ENCODE measurements at regions not wholly inside any gene's neighbourhood (a gene's known extent, or its start where the extent isn't known, plus 50 kb on each side); places are given as distances from the start of the nearest gene placed in this dataset.

DNA sequence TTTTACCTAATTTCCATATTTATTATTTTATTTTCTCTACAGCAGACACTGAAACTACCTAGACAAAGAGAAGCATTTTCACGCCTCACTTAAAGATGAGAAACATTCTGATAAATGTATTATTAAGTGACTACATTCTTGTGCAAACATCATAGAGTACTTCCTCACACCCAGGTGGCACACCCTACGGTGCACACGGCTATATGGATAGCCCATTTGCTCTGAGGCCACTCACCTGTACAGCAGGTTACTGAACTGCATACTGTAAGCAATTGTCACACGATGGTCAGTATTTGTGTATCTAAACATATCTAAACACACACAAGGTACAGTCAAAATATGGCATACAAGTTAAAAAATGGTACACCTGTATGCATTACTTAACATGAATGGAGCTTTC, 481.4 kb downstream of the CMPK2 start:
- no peak for DNase-seq (ENCODE audit: extremely low spot score)
- Histone ChIP-seq H3K4me3 (no peak overlapping the region), H3K36me3 (no peaks in the 10 kb centered on the region), H3K4me1 (no peaks in the 10 kb centered on the region), H3K27me3 (no peaks in the 10 kb centered on the region), H3K9me3 (no peaks in the 10 kb centered on the region), H3K27ac (replicated peaks in 1 of 4) (no peak overlapping the region)
- 78% methylated on average over 4 of the region's 4 CpGs for WGBS
- intact Hi-C loops (cut with DNase I): no loop called here
- TF ChIP-seq CTCF (IDR thresholded peaks at IDR 0.05) (no peak), EP300 (IDR thresholded peaks at IDR 0.05) (no peak), POLR2A (IDR thresholded peaks at IDR 0.05; ENCODE audit: low read depth) (no peak), POLR2AphosphoS5 (IDR thresholded peaks at IDR 0.05) (no peak)

- Histone ChIP-seq H3K4me1 (no peaks in the 10 kb centered on the region), H3K27ac (replicated peaks in 1 of 4) (no peak overlapping the region), H3K9me3 (peaks cover 0 to 5% (median 0%) of the 10 kb centered on the region in 4 donors), H3K27me3 (no peaks in the 10 kb centered on the region), H3K36me3 (no peaks in the 10 kb centered on the region), H3K4me3 (no peak overlapping the region)
- WGBS: 89% methylated on average over 10 of the region's 10 CpGs
- TF ChIP-seq POLR2A (IDR thresholded peaks at IDR 0.05; ENCODE audit: low read depth) (no peak), EP300 (IDR thresholded peaks at IDR 0.05) (no peak)
- intact Hi-C loops (cut with DNase I): no loop called here
- DNase-seq (ENCODE audit: extremely low spot score): no peak
Measured at GRCh38 chr2:6392354-6392753, 473.4 kb downstream of the CMPK2 start.

DNA sequence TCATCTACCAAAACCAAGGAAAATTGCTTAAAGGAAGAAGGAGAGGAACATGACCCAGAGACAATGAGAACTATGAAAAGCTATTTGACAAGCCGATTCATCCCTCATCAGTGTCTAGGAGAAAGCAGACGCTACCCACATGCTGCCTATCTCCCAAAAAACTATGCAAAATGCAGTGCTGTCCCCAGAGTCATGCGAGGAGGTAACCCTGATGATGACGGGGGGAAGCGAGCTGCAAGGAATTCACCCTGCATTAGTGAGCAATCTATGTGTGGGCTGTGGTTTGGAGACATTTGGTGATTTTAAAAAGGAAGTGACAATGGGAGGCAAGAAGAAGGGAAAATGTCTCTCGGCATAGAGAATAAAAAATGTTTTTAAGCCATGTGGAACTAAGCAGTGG, 472.7 kb downstream of the CMPK2 start:
- intact Hi-C loops (cut with DNase I): no loop called here
- Histone ChIP-seq H3K36me3 (no peaks in the 10 kb centered on the region), H3K4me3 (no peak overlapping the region), H3K4me1 (no peaks in the 10 kb centered on the region), H3K9me3 (peaks cover 0 to 5% (median 0%) of the 10 kb centered on the region in 4 donors), H3K27ac (replicated peaks in 1 of 4) (no peak overlapping the region), H3K27me3 (no peaks in the 10 kb centered on the region)
- no peak for DNase-seq (ENCODE audit: extremely low spot score)
- 69% methylated on average over 6 of the region's 6 CpGs for WGBS
- no peak for TF ChIP-seq EP300 (IDR thresholded peaks at IDR 0.05)
- no peak for TF ChIP-seq POLR2A (IDR thresholded peaks at IDR 0.05; ENCODE audit: low read depth)
- no peak for TF ChIP-seq POLR2AphosphoS5 (IDR thresholded peaks at IDR 0.05)
- TF ChIP-seq CTCF (IDR thresholded peaks at IDR 0.05): no peak

DNA sequence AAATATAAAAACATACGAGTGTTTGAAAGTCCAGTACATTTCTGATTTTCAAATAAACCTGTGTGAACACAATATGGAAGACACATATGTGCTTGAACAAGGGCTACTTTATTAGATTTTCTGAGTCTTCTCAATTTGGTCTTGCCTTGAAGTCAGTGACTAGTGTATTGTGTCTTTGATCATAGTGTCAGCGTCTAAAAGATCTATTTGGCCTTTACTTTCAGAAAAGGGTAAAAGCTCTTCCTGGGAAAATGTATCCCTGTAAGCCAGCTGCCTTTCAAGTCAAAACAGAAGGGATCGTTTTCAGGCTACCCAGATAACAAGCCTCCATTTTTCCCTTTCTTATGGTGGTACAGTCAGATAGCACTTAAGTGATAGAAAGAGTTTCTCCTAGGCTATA, 471.9 kb downstream of the CMPK2 start:
- peaks cover 0 to 5% (median 0%) of the 10 kb centered on the region in 4 donors for H3K9me3 ChIP-seq
- no peak overlapping the region for H3K27ac ChIP-seq (replicated peaks in 1 of 4)
- H3K4me3 ChIP-seq: no peak overlapping the region
- no peaks in the 10 kb centered on the region for H3K27me3 ChIP-seq
- intact Hi-C loops (cut with DNase I): no loop called here
- TF ChIP-seq EP300 (IDR thresholded peaks at IDR 0.05): no peak
- TF ChIP-seq POLR2A (IDR thresholded peaks at IDR 0.05; ENCODE audit: low read depth): no peak
- no peak for TF ChIP-seq POLR2AphosphoS5 (IDR thresholded peaks at IDR 0.05)
- no peak for TF ChIP-seq CTCF (IDR thresholded peaks at IDR 0.05)
- no peaks in the 10 kb centered on the region for H3K36me3 ChIP-seq
- 74% methylated on average over 3 of the region's 3 CpGs for WGBS
- no peak for DNase-seq (ENCODE audit: extremely low spot score)
- H3K4me1 ChIP-seq: no peaks in the 10 kb centered on the region

GRCh38 chr2:6394276-6394675, 471.4 kb downstream of the CMPK2 start:
- peaks cover 0 to 5% (median 0%) of the 10 kb centered on the region in 4 donors for H3K9me3 ChIP-seq
- DNase-seq (ENCODE audit: extremely low spot score): no peak
- WGBS: 81% methylated on average over 2 of the region's 2 CpGs
- H3K36me3 ChIP-seq: no peaks in the 10 kb centered on the region
- no peaks in the 10 kb centered on the region for H3K4me1 ChIP-seq
- H3K27ac ChIP-seq (replicated peaks in 1 of 4): no peak overlapping the region
- no peak overlapping the region for H3K4me3 ChIP-seq
- TF ChIP-seq EP300 (IDR thresholded peaks at IDR 0.05) (no peak), CTCF (IDR thresholded peaks at IDR 0.05) (no peak), POLR2AphosphoS5 (IDR thresholded peaks at IDR 0.05) (no peak), POLR2A (IDR thresholded peaks at IDR 0.05; ENCODE audit: low read depth) (no peak)
- H3K27me3 ChIP-seq: no peaks in the 10 kb centered on the region
- intact Hi-C loops (cut with DNase I): no loop called here
